Thyroid gland (tissue), 4 donors: ENCODE measurements at regions not wholly inside any gene's neighbourhood (a gene's known extent, or its start where the extent isn't known, plus 50 kb on each side); places are given as distances from the start of the nearest gene placed in this dataset. TPM values are rescaled to one million over a fixed set of nuclear protein-coding genes. Genes with fewer than 3 reads are reported as not detected.

Experiments
- DNase-seq, 2 donors: peaks; one replicate each; pipeline ENCODE4 v3.0.0-alpha.2; 2019
- H3K27ac ChIP-seq, 3 donors: fragments of 200-600 bp; sonication (generic); 1 replicate in 2 of 3; 2 replicates in 1 of 3; pipeline ENCODE4 v1.5.1; 2016 to 2019; ENCODE audit warnings: mild to moderate bottlenecking in 1 of 3, moderate library complexity in 1 of 3
- H3K27me3 ChIP-seq: fragments of 200-600 bp; sonication (generic); one replicate; pipeline ENCODE4 v1.5.1; 2019
- H3K36me3 ChIP-seq, 2 donors: fragments of 200-600 bp; sonication (generic); one replicate each; pipeline ENCODE4 v1.5.1; 2016 to 2019
- H3K4me1 ChIP-seq, 2 donors: fragments of 200-600 bp; sonication (generic); one replicate each; pipeline ENCODE4 v1.5.1; 2017 to 2019
- H3K4me3 ChIP-seq, 3 donors: fragments of 200-600 bp; sonication (generic); replicated peaks in 1 of 3; 1 replicate in 2 of 3; 2 replicates in 1 of 3; pipeline ENCODE4 v1.5.1; 2016; ENCODE audit warnings: mild to moderate bottlenecking in 1 of 3
- H3K9me3 ChIP-seq: fragments of 200-600 bp; sonication (generic); one replicate; pipeline ENCODE4 v1.5.1; 2017
- CTCF ChIP-seq, 6 experiments: fragments of 200-600 bp in 3 of 6; fragments of 450-650 bp in 3 of 6; sonication (generic) in 3 of 6; IDR thresholded peaks; one replicate each; pipeline ENCODE4 v1.5.1; 2016 to 2019; ENCODE audit warnings: antibody characterized with exemption in 6 of 6, mild to moderate bottlenecking in 2 of 6, inconsistent platforms in 1 of 6, moderate library complexity in 1 of 6
- POLR2A ChIP-seq, 2 donors: fragments of 450-650 bp; IDR thresholded peaks; one replicate each; pipeline ENCODE4 v1.6.1; 2017; ENCODE audit warnings: antibody characterized with exemption in 2 of 2, mild to moderate bottlenecking in 2 of 2, moderate library complexity in 1 of 2
- WGBS, 2 donors: methylation state at CpG; one replicate each; pipeline ENCODE4 v1.1.5; 2017; 5-methylcytosine and 5-hydroxymethylcytosine counted together
- intact Hi-C: fragments of 100-400 bp; cut with DNase I; formaldehyde crosslinking; loops from one replicate; pipeline ENCODE4 v1.15.1; 2023
- small RNA-seq: library from RNA; depleted of rRNA; stranded (forward); fragments of <200 nt; gene quantifications from one replicate; pipeline ENCODE3, GENCODE V24; 2016

GRCh38 chr14:36229262-36229661 lies 52.7 kb upstream of the PTCSC3 start:
- Histone ChIP-seq H3K27ac (no peak overlapping the region), H3K4me1 (no peaks in the 10 kb centered on the region), H3K36me3 (no peaks in the 10 kb centered on the region), H3K4me3 (no peak overlapping the region), H3K27me3 (no peaks in the 10 kb centered on the region), H3K9me3 (no peaks in the 10 kb centered on the region)
- no peak for DNase-seq
- 83 to 88% methylated on average over 2 of the region's 2 CpGs for WGBS, 2 donors
- TF ChIP-seq POLR2A (IDR thresholded peaks at IDR 0.05) (no peak), CTCF (IDR thresholded peaks at IDR 0.05) (no peak)
- intact Hi-C loops = no loop called here

- WGBS, 2 donors = 55 to 62% methylated on average over 2 of the region's 2 CpGs
- Histone ChIP-seq H3K36me3 (no peaks in the 10 kb centered on the region), H3K27me3 (no peaks in the 10 kb centered on the region), H3K9me3 (no peaks in the 10 kb centered on the region), H3K4me1 (no peaks in the 10 kb centered on the region), H3K4me3 (no peak overlapping the region), H3K27ac (no peak overlapping the region)
- no peak for TF ChIP-seq POLR2A (IDR thresholded peaks at IDR 0.05)
- TF ChIP-seq CTCF (IDR thresholded peaks at IDR 0.05) = no peak
- intact Hi-C loops = no loop called here
- DNase-seq = no peak
These were observed 51.3 kb upstream of the PTCSC3 start for GRCh38 chr14:36227802-36228201.

GRCh38 chr14:36227344-36227743 lies 50.8 kb upstream of the PTCSC3 start:
- TF ChIP-seq CTCF (IDR thresholded peaks at IDR 0.05) (no peak), POLR2A (IDR thresholded peaks at IDR 0.05) (no peak)
- 94 to 100% methylated on average over 1 of the region's 1 CpG for WGBS, 2 donors
- intact Hi-C loops = no loop called here
- DNase-seq = no peak
- Histone ChIP-seq H3K4me3 (no peak overlapping the region), H3K27ac (no peak overlapping the region), H3K4me1 (no peaks in the 10 kb centered on the region), H3K9me3 (no peaks in the 10 kb centered on the region), H3K27me3 (no peaks in the 10 kb centered on the region), H3K36me3 (no peaks in the 10 kb centered on the region)

Small RNAs in the stretch of these regions (small RNA-seq; reads per million reads assigned to genes)
- not detected for gene RN7SKP21
